Adrenal gland (tissue), 9 donors: ENCODE measurements at regions not wholly inside any gene's neighbourhood (a gene's known extent, or its start where the extent isn't known, plus 50 kb on each side); places are given as distances from the start of the nearest gene placed in this dataset.

ENCODE experiments used
- DNase-seq, 7 donors: peaks; one replicate each; pipeline ENCODE4 v3.0.0-alpha.2; 2019 to 2020
- H3K27ac ChIP-seq, 5 donors: fragments of 200-600 bp; sonication (generic) in 4 of 5; 1 replicate in 3 of 5; 2 replicates in 2 of 5; pipeline versions ENCODE4 v1.5.1 to v1.8.0; 2016 to 2020; ENCODE audit warnings: mild to moderate bottlenecking in 1 of 5
- H3K27me3 ChIP-seq: fragments of 200-600 bp; 2 replicates; pipeline ENCODE4 v1.8.0; 2021
- H3K36me3 ChIP-seq, 2 donors: fragments of 200-600 bp; replicated peaks in 1 of 2; 1 replicate in 1 of 2; 2 replicates in 1 of 2; pipeline versions ENCODE4 v1.5.1 to v1.8.0; 2018 to 2022
- H3K4me1 ChIP-seq, 2 donors: fragments of 200-600 bp; replicated peaks in 1 of 2; 1 replicate in 1 of 2; 2 replicates in 1 of 2; pipeline versions ENCODE4 v1.5.1 to v1.8.0; 2018 to 2021
- H3K4me3 ChIP-seq, 4 donors: fragments of 200-600 bp; sonication (generic) in 3 of 4; one replicate each; pipeline ENCODE4 v1.5.1; 2016 to 2018
- H3K9me3 ChIP-seq, 3 donors: fragments of 200-600 bp; sonication (generic) in 1 of 3; replicated peaks in 1 of 3; 1 replicate in 2 of 3; 2 replicates in 1 of 3; pipeline versions ENCODE4 v1.5.1 to v1.8.0; 2016 to 2021
- CTCF ChIP-seq, 6 experiments: fragments of 450-650 bp in 4 of 6; fragments of 200-600 bp in 2 of 6; sonication (generic) in 1 of 6; IDR thresholded peaks; 1 replicate in 5 of 6; 2 replicates in 1 of 6; pipeline versions ENCODE4 v1.5.1 to v1.8.0; 2016 to 2021; ENCODE audit warnings: antibody characterized with exemption in 6 of 6, mild to moderate bottlenecking in 2 of 6, moderate library complexity in 1 of 6
- POLR2A ChIP-seq, 2 donors: fragments of 450-650 bp; IDR thresholded peaks; one replicate each; pipeline ENCODE4 v1.6.1; 2017; ENCODE audit warnings: antibody characterized with exemption in 2 of 2, mild to moderate bottlenecking in 2 of 2, moderate library complexity in 1 of 2
- WGBS, 4 donors: extraction: QIAGEN DNeasy Blood & Tissue Kit in 2 of 4; methylation state at CpG; one replicate each; pipeline versions ENCODE4 v1.1.5 to v1.1.7; 2013 to 2017; 5-methylcytosine and 5-hydroxymethylcytosine counted together
- intact Hi-C, 2 donors: fragments of 100-400 bp; cut with DNase I; formaldehyde crosslinking; loops; one replicate each; pipeline versions ENCODE4 v1.14.1 to v1.15.0; 2022 to 2023
- donor health status: healthy with polysubstance abuse.
- donor health status: Bipolar disorder and iron deficiency.
- donor health status: DM: yes; HTN: yes; CAD: no.
- donor health status: DM: no; HTN: no; CAD: no.
- donor health status: DM: no; HTN: no; CAD: no.

GRCh38 chr5:89546657-89547056 lies 663.7 kb upstream of the MEF2C start:
- DNase-seq = no peak
- Histone ChIP-seq H3K9me3 (no peaks in the 10 kb centered on the region), H3K27ac (no peak overlapping the region), H3K4me1 (no peaks in the 10 kb centered on the region), H3K36me3 (no peaks in the 10 kb centered on the region), H3K4me3 (no peak overlapping the region), H3K27me3 (no peaks in the 10 kb centered on the region)
- WGBS, 4 donors = 73 to 86% (median 85%) methylated on average over 1 of the region's 1 CpG
- TF ChIP-seq CTCF (IDR thresholded peaks at IDR 0.05) (no peak), POLR2A (IDR thresholded peaks at IDR 0.05) (no peak)
- intact Hi-C loops = no loop called here

GRCh38 chr5:89545626-89546025 lies 662.6 kb upstream of the MEF2C start:
- H3K36me3 ChIP-seq = no peaks in the 10 kb centered on the region
- no peaks in the 10 kb centered on the region for H3K4me1 ChIP-seq
- TF ChIP-seq CTCF (IDR thresholded peaks at IDR 0.05) (no peak), POLR2A (IDR thresholded peaks at IDR 0.05) (no peak)
- 81 to 90% (median 83%) methylated on average over 5 of the region's 5 CpGs for WGBS, 4 donors
- DNase-seq = no peak
- no peaks in the 10 kb centered on the region for H3K9me3 ChIP-seq
- intact Hi-C loops = no loop called here
- no peak overlapping the region for H3K27ac ChIP-seq
- no peak overlapping the region for H3K4me3 ChIP-seq
- H3K27me3 ChIP-seq = no peaks in the 10 kb centered on the region

- H3K4me3 ChIP-seq = no peak overlapping the region
- no peak for DNase-seq
- H3K36me3 ChIP-seq = no peaks in the 10 kb centered on the region
- no peaks in the 10 kb centered on the region for H3K27me3 ChIP-seq
- 70 to 76% (median 74%) methylated on average over 2 of the region's 2 CpGs for WGBS, 4 donors
- intact Hi-C loops = no loop called here
- TF ChIP-seq CTCF (IDR thresholded peaks at IDR 0.05) (no peak), POLR2A (IDR thresholded peaks at IDR 0.05) (no peak)
- H3K4me1 ChIP-seq = no peaks in the 10 kb centered on the region
- H3K9me3 ChIP-seq = no peaks in the 10 kb centered on the region
- no peak overlapping the region for H3K27ac ChIP-seq
These were observed 662.1 kb upstream of the MEF2C start for GRCh38 chr5:89545076-89545475.

GRCh38 chr5:89542736-89543135 lies 659.8 kb upstream of the MEF2C start:
- WGBS, 4 donors = 73 to 82% (median 75%) methylated on average over 3 of the region's 3 CpGs
- no peak for DNase-seq
- no peak overlapping the region for H3K27ac ChIP-seq

More at GRCh38 chr5:89542736-89543135, 659.8 kb upstream of the MEF2C start:
- H3K9me3 ChIP-seq = no peaks in the 10 kb centered on the region
- H3K36me3 ChIP-seq = no peaks in the 10 kb centered on the region
- no peak overlapping the region for H3K4me3 ChIP-seq
- no peaks in the 10 kb centered on the region for H3K4me1 ChIP-seq
- intact Hi-C loops = no loop called here
- TF ChIP-seq CTCF (IDR thresholded peaks at IDR 0.05) = no peak
- TF ChIP-seq POLR2A (IDR thresholded peaks at IDR 0.05) = no peak
- H3K27me3 ChIP-seq = no peaks in the 10 kb centered on the region
